Iris pigment epithelial cell (primary cell): ENCODE measurements at regions not wholly inside any gene's neighbourhood (a gene's known extent, or its start where the extent isn't known, plus 50 kb on each side); places are given as distances from the start of the nearest gene placed in this dataset.

Experiments
- DNase-seq: peaks from one replicate; pipeline ENCODE4 v3.0.0-alpha.2; 2011; ENCODE audit warnings: low read depth

GRCh38 chr2:223107825-223108224 is 55.8 kb downstream of the KCNE4 start:
- no peak for DNase-seq

- peak; percentile 82 for DNase-seq
Observed at GRCh38 chr2:223108351-223109050, 56.5 kb downstream of the KCNE4 start.

- DNase-seq: peak; percentile 66
Observed at GRCh38 chr2:223109341-223109740, 57.4 kb downstream of the KCNE4 start.

GRCh38 chr2:223113161-223113560 is 61.2 kb downstream of the KCNE4 start:
- DNase-seq: peak; percentile 25

GRCh38 chr2:223114170-223114569 is 62.2 kb downstream of the KCNE4 start:
- DNase-seq: peak; percentile 45

- DNase-seq: no peak
Observed at GRCh38 chr2:223114917-223115316, 62.9 kb downstream of the KCNE4 start.

- DNase-seq: no peak
Observed at GRCh38 chr2:223117533-223117932, 65.5 kb downstream of the KCNE4 start.

- no peak for DNase-seq
Observed at GRCh38 chr2:223121283-223121682, 69.3 kb downstream of the KCNE4 start.

GRCh38 chr2:223122781-223123180 is 70.8 kb downstream of the KCNE4 start:
- no peak for DNase-seq

GRCh38 chr2:223123855-223124610 is 72.0 kb downstream of the KCNE4 start:
- no peak for DNase-seq

- DNase-seq: no peak
Observed at GRCh38 chr2:223141606-223142005, 89.6 kb downstream of the KCNE4 start.

- no peak for DNase-seq
Observed at GRCh38 chr2:223142118-223142517, 90.1 kb downstream of the KCNE4 start.

GRCh38 chr2:223147431-223147830 is 95.4 kb downstream of the KCNE4 start:
- DNase-seq: no peak

GRCh38 chr2:223148516-223148915 is 96.5 kb downstream of the KCNE4 start:
- DNase-seq: no peak

- DNase-seq: no peak
Observed at GRCh38 chr2:223155956-223156355, 104.0 kb downstream of the KCNE4 start.

GRCh38 chr2:223161873-223162458 is 110.0 kb downstream of the KCNE4 start:
- no peak for DNase-seq

GRCh38 chr2:223165423-223166214 is 113.6 kb downstream of the KCNE4 start:
- DNase-seq: no peak

GRCh38 chr2:223166215-223166493 is 114.2 kb downstream of the KCNE4 start:
- DNase-seq: no peak

GRCh38 chr2:223166983-223167650 is 115.1 kb downstream of the KCNE4 start:
- no peak for DNase-seq

- DNase-seq: no peak
Observed at GRCh38 chr2:223169830-223170605, 118.0 kb downstream of the KCNE4 start.

GRCh38 chr2:223176970-223177369 is 125.0 kb downstream of the KCNE4 start:
- DNase-seq: no peak
